GM19023 (cell line): ENCODE measurements at regions not wholly inside any gene's neighbourhood (a gene's known extent, or its start where the extent isn't known, plus 50 kb on each side); places are given as distances from the start of the nearest gene placed in this dataset.
"Not testable (repeated sequence)": the region's sequence is repeated elsewhere in the genome, so short reads cannot be mapped to it uniquely, and the experiment has no call there.

Experiments
- ATAC-seq: cut with Tn5 transposase; IDR thresholded peaks from one replicate; pipeline ENCODE4 v1.9.1; 2021; ENCODE audit warnings: mild to moderate bottlenecking, moderate library complexity; ENCODE audit not compliant: unreplicated experiment

- ATAC-seq = no peak
These were observed 327.5 kb upstream of the PHF14 start for GRCh38 chr7:10646194-10646593.

- ATAC-seq = no peak
These were observed 325.4 kb upstream of the PHF14 start for GRCh38 chr7:10648289-10648688.

GRCh38 chr7:10649120-10649519 is 324.6 kb upstream of the PHF14 start:
- not testable (repeated sequence) for ATAC-seq

- no peak for ATAC-seq
These were observed 318.6 kb upstream of the PHF14 start for GRCh38 chr7:10655031-10655430.

- ATAC-seq = no peak
These were observed 316.5 kb upstream of the PHF14 start for GRCh38 chr7:10657201-10657600.

GRCh38 chr7:10657837-10658236 is 315.8 kb upstream of the PHF14 start:
- no peak for ATAC-seq

GRCh38 chr7:10662491-10662890 is 311.2 kb upstream of the PHF14 start:
- ATAC-seq = no peak

- ATAC-seq = no peak
These were observed 310.4 kb upstream of the PHF14 start for GRCh38 chr7:10662982-10663884.

- ATAC-seq = no peak
These were observed 301.5 kb upstream of the PHF14 start for GRCh38 chr7:10672186-10672585.

GRCh38 chr7:10677211-10677610 is 296.5 kb upstream of the PHF14 start:
- no peak for ATAC-seq

GRCh38 chr7:10677668-10678232 is 295.9 kb upstream of the PHF14 start:
- ATAC-seq = no peak

- no peak for ATAC-seq
These were observed 289.1 kb upstream of the PHF14 start for GRCh38 chr7:10684606-10685005.

GRCh38 chr7:10685040-10685439 is 288.6 kb upstream of the PHF14 start:
- no peak for ATAC-seq

GRCh38 chr7:10688544-10688943 is 285.1 kb upstream of the PHF14 start:
- ATAC-seq = no peak

- ATAC-seq = no peak
These were observed 277.6 kb upstream of the PHF14 start for GRCh38 chr7:10696064-10696463.

- ATAC-seq = no peak
These were observed 270.6 kb upstream of the PHF14 start for GRCh38 chr7:10703059-10703458.

GRCh38 chr7:10703981-10704380 is 269.7 kb upstream of the PHF14 start:
- ATAC-seq = no peak

- no peak for ATAC-seq
These were observed 269.0 kb upstream of the PHF14 start for GRCh38 chr7:10704653-10705052.

GRCh38 chr7:10706875-10707493 is 266.7 kb upstream of the PHF14 start:
- ATAC-seq = peak; percentile 99

GRCh38 chr7:10707519-10707918 is 266.2 kb upstream of the PHF14 start:
- peak; percentile 32 for ATAC-seq

GRCh38 chr7:10708447-10708846 is 265.2 kb upstream of the PHF14 start:
- ATAC-seq = no peak

- no peak for ATAC-seq
These were observed 254.9 kb upstream of the PHF14 start for GRCh38 chr7:10718768-10719167.
